DND-41 (cell line): ENCODE measurements at regions not wholly inside any gene's neighbourhood (a gene's known extent, or its start where the extent isn't known, plus 50 kb on each side); places are given as distances from the start of the nearest gene placed in this dataset.

Experiments
- CTCF ChIP-seq: IDR thresholded peaks from 2 replicates; pipeline ENCODE4 v1.5.1; 2012; ENCODE audit warnings: borderline replicate concordance, low read length, moderate library complexity, mild to moderate bottlenecking; ENCODE audit not compliant: poor library complexity, severe bottlenecking; ENCODE audit errors: extremely low read depth
- EZH2 ChIP-seq: IDR thresholded peaks from 3 replicates; pipeline ENCODE4 v1.6.1; 2012; ENCODE audit warnings: borderline replicate concordance, low read depth, mild to moderate bottlenecking, moderate library complexity, low read length, inconsistent platforms; ENCODE audit not compliant: severe bottlenecking

- no peak for TF ChIP-seq EZH2
- TF ChIP-seq CTCF = no peak
Measured at GRCh38 chr11:43614214-43614613, 66.3 kb upstream of the HSD17B12 start.
